Glutamatergic neuron (in vitro differentiated cells): ENCODE measurements at regions not wholly inside any gene's neighbourhood (a gene's known extent, or its start where the extent isn't known, plus 50 kb on each side); places are given as distances from the start of the nearest gene placed in this dataset.

Experiments
- DNase-seq: peaks from one replicate; pipeline ENCODE4 v3.0.0; 2022
- H3K27ac Mint-ChIP-seq: one replicate; pipeline ENCODE4 v1.8.0; 2020; ENCODE audit warnings: mild to moderate bottlenecking, mixed read lengths, inconsistent platforms; ENCODE audit not compliant: unreplicated experiment
- H3K27me3 Mint-ChIP-seq: one replicate; pipeline ENCODE4 v1.8.0; 2020; ENCODE audit warnings: mild to moderate bottlenecking, moderate library complexity, mixed read lengths, inconsistent platforms; ENCODE audit not compliant: unreplicated experiment
- H3K36me3 Mint-ChIP-seq: one replicate; pipeline ENCODE4 v1.8.0; 2020; ENCODE audit warnings: mild to moderate bottlenecking, mixed read lengths, inconsistent platforms; ENCODE audit not compliant: unreplicated experiment
- H3K4me1 Mint-ChIP-seq: one replicate; pipeline ENCODE4 v1.8.0; 2020; ENCODE audit warnings: mild to moderate bottlenecking, low read depth, mixed read lengths, inconsistent platforms; ENCODE audit not compliant: unreplicated experiment
- H3K4me3 Mint-ChIP-seq: one replicate; pipeline ENCODE4 v1.8.0; 2020; ENCODE audit warnings: mild to moderate bottlenecking, mixed read lengths, inconsistent platforms; ENCODE audit not compliant: unreplicated experiment
- H3K9me3 Mint-ChIP-seq: one replicate; pipeline ENCODE4 v1.8.0; 2020; ENCODE audit warnings: mild to moderate bottlenecking, moderate library complexity, mixed read lengths, inconsistent platforms; ENCODE audit not compliant: unreplicated experiment
- CTCF ChIP-seq: fragments of 200-600 bp; sonication (generic); IDR thresholded peaks from one replicate; pipeline ENCODE4 v1.5.0; 2021; ENCODE audit not compliant: partially characterized antibody, unreplicated experiment

- H3K36me3 Mint-ChIP-seq, result no peaks in the 10 kb centered on the region
- no peak overlapping the region for H3K4me3 Mint-ChIP-seq
- no peak for DNase-seq
- no peak for TF ChIP-seq CTCF
- H3K27me3 Mint-ChIP-seq, result no peaks in the 10 kb centered on the region
- H3K27ac Mint-ChIP-seq, result no peak overlapping the region
- peaks cover 3% of the 10 kb centered on the region for H3K9me3 Mint-ChIP-seq
- no peaks in the 10 kb centered on the region for H3K4me1 Mint-ChIP-seq
These were observed 113.7 kb upstream of the KLF4 start for GRCh38 chr9:107603281-107603680.

GRCh38 chr9:107600060-107600573, 110.5 kb upstream of the KLF4 start:
- Mint-ChIP-seq H3K36me3 (no peaks in the 10 kb centered on the region), H3K27me3 (no peaks in the 10 kb centered on the region), H3K27ac (no peak overlapping the region), H3K4me3 (no peak overlapping the region), H3K4me1 (no peaks in the 10 kb centered on the region), H3K9me3 (no peaks in the 10 kb centered on the region)
- no peak for DNase-seq
- no peak for TF ChIP-seq CTCF

GRCh38 chr9:107597743-107598217, 108.2 kb upstream of the KLF4 start:
- Mint-ChIP-seq H3K9me3 (no peaks in the 10 kb centered on the region), H3K27ac (no peak overlapping the region), H3K4me1 (no peaks in the 10 kb centered on the region), H3K36me3 (no peaks in the 10 kb centered on the region), H3K27me3 (no peaks in the 10 kb centered on the region), H3K4me3 (no peak overlapping the region)
- no peak for DNase-seq
- TF ChIP-seq CTCF, result no peak

- H3K36me3 Mint-ChIP-seq, result no peaks in the 10 kb centered on the region
- no peak for TF ChIP-seq CTCF
- no peaks in the 10 kb centered on the region for H3K27me3 Mint-ChIP-seq
- H3K4me1 Mint-ChIP-seq, result no peaks in the 10 kb centered on the region
- no peak overlapping the region for H3K27ac Mint-ChIP-seq
- no peak for DNase-seq
- H3K4me3 Mint-ChIP-seq, result no peak overlapping the region
- H3K9me3 Mint-ChIP-seq, result no peaks in the 10 kb centered on the region
These were observed 105.5 kb upstream of the KLF4 start for GRCh38 chr9:107594908-107595530.

GRCh38 chr9:107593224-107593870, 103.8 kb upstream of the KLF4 start:
- H3K4me1 Mint-ChIP-seq, result peaks cover under 1% of the 10 kb centered on the region
- no peaks in the 10 kb centered on the region for H3K36me3 Mint-ChIP-seq
- H3K27me3 Mint-ChIP-seq, result no peaks in the 10 kb centered on the region
- no peak overlapping the region for H3K27ac Mint-ChIP-seq
- no peak overlapping the region for H3K4me3 Mint-ChIP-seq
- H3K9me3 Mint-ChIP-seq, result no peaks in the 10 kb centered on the region
- DNase-seq, result no peak
- no peak for TF ChIP-seq CTCF
